ENCODE measurements at regions not wholly inside any gene's neighbourhood (a gene's known extent, or its start where the extent isn't known, plus 50 kb on each side); places are given as distances from the start of the nearest gene placed in this dataset.

GRCh38 chr7:67716729-67717128 is 720.1 kb downstream of the TYW1 start:
- Mint-ChIP-seq H3K27ac (no peak overlapping the region), H3K27me3 (no peaks in the 10 kb centered on the region), H3K9me3 (peaks cover 7 to 20% of the 10 kb centered on the region in 2 donors), H3K4me3 (no peak overlapping the region), H3K4me1 (no peaks in the 10 kb centered on the region)
- DNase-seq, result no peak
- no peak for ATAC-seq

GRCh38 chr7:67723591-67723990 is 727.0 kb downstream of the TYW1 start:
- no peak for DNase-seq
- H3K4me3 Mint-ChIP-seq, result no peak overlapping the region
- H3K9me3 Mint-ChIP-seq, result peaks cover 6 to 36% of the 10 kb centered on the region in 2 donors
- no peaks in the 10 kb centered on the region for H3K4me1 Mint-ChIP-seq
- ATAC-seq, result no peak
- H3K27me3 Mint-ChIP-seq, result no peaks in the 10 kb centered on the region
- H3K27ac Mint-ChIP-seq, result no peak overlapping the region

- H3K4me1 Mint-ChIP-seq, result no peaks in the 10 kb centered on the region
- H3K9me3 Mint-ChIP-seq, result peaks cover 6 to 42% of the 10 kb centered on the region in 2 donors
- H3K4me3 Mint-ChIP-seq, result no peak overlapping the region
- no peak overlapping the region for H3K27ac Mint-ChIP-seq
- H3K27me3 Mint-ChIP-seq, result no peaks in the 10 kb centered on the region
- DNase-seq (no peak), ATAC-seq (no peak)
Observed at GRCh38 chr7:67724435-67724834, 727.8 kb downstream of the TYW1 start.

GRCh38 chr7:67724955-67725354 is 728.3 kb downstream of the TYW1 start:
- Mint-ChIP-seq H3K4me3 (no peak overlapping the region), H3K27me3 (no peaks in the 10 kb centered on the region), H3K27ac (no peak overlapping the region), H3K9me3 (peaks cover 6 to 47% of the 10 kb centered on the region in 2 donors), H3K4me1 (no peaks in the 10 kb centered on the region)
- DNase-seq (no peak), ATAC-seq (no peak)

GRCh38 chr7:67725423-67725822 is 728.8 kb downstream of the TYW1 start:
- Mint-ChIP-seq H3K27ac (no peak overlapping the region), H3K4me1 (no peaks in the 10 kb centered on the region), H3K27me3 (no peaks in the 10 kb centered on the region), H3K4me3 (no peak overlapping the region), H3K9me3 (peaks cover 6 to 49% of the 10 kb centered on the region in 2 donors)
- DNase-seq, result no peak
- ATAC-seq, result no peak

GRCh38 chr7:67729771-67730170 is 733.1 kb downstream of the TYW1 start:
- DNase-seq (no peak), ATAC-seq (no peak)
- Mint-ChIP-seq H3K27me3 (no peaks in the 10 kb centered on the region), H3K4me3 (no peak overlapping the region), H3K27ac (no peak overlapping the region), H3K9me3 (peaks cover 4 to 44% of the 10 kb centered on the region in 2 donors), H3K4me1 (no peaks in the 10 kb centered on the region)

GRCh38 chr7:67731704-67732103 is 735.1 kb downstream of the TYW1 start:
- Mint-ChIP-seq H3K27ac (no peak overlapping the region), H3K27me3 (no peaks in the 10 kb centered on the region)

GRCh38 chr7:67732898-67733297 is 736.3 kb downstream of the TYW1 start:
- Mint-ChIP-seq H3K27me3 (no peaks in the 10 kb centered on the region), H3K27ac (no peak overlapping the region), H3K4me1 (no peaks in the 10 kb centered on the region), H3K4me3 (no peak overlapping the region), H3K9me3 (peaks cover 9 to 34% of the 10 kb centered on the region in 2 donors)
- ATAC-seq, result no peak
- DNase-seq, result no peak

More at GRCh38 chr7:67731704-67732103, 735.1 kb downstream of the TYW1 start:
- ATAC-seq (no peak), DNase-seq (no peak)
- peaks cover 4 to 34% of the 10 kb centered on the region in 2 donors for H3K9me3 Mint-ChIP-seq
- H3K4me3 Mint-ChIP-seq, result no peak overlapping the region
- no peaks in the 10 kb centered on the region for H3K4me1 Mint-ChIP-seq

GRCh38 chr7:67738145-67738544 is 741.5 kb downstream of the TYW1 start:
- DNase-seq (no peak), ATAC-seq (no peak)
- Mint-ChIP-seq H3K4me1 (no peaks in the 10 kb centered on the region), H3K9me3 (peaks cover 26 to 49% of the 10 kb centered on the region in 2 donors), H3K27me3 (no peaks in the 10 kb centered on the region), H3K27ac (no peak overlapping the region), H3K4me3 (no peak overlapping the region)

- Mint-ChIP-seq H3K4me3 (no peak overlapping the region), H3K27ac (no peak overlapping the region), H3K4me1 (no peaks in the 10 kb centered on the region), H3K9me3 (peaks cover 26 to 44% of the 10 kb centered on the region in 2 donors), H3K27me3 (no peaks in the 10 kb centered on the region)
- DNase-seq (no peak), ATAC-seq (no peak)
Observed at GRCh38 chr7:67738958-67739357, 742.3 kb downstream of the TYW1 start.

- H3K9me3 Mint-ChIP-seq, result peaks cover 21 to 28% of the 10 kb centered on the region in 2 donors
- no peak overlapping the region for H3K4me3 Mint-ChIP-seq
- no peaks in the 10 kb centered on the region for H3K27me3 Mint-ChIP-seq
- no peaks in the 10 kb centered on the region for H3K4me1 Mint-ChIP-seq
- ATAC-seq (no peak), DNase-seq (no peak)
- H3K27ac Mint-ChIP-seq, result peak overlapping the region in 1 of 2 donors; percentile 57
Observed at GRCh38 chr7:67743501-67743900, 746.9 kb downstream of the TYW1 start.

- Mint-ChIP-seq H3K9me3 (peaks cover 0 to 9% of the 10 kb centered on the region in 2 donors), H3K4me3 (no peak overlapping the region), H3K27ac (no peak overlapping the region), H3K4me1 (no peaks in the 10 kb centered on the region), H3K27me3 (no peaks in the 10 kb centered on the region)
- DNase-seq, result no peak
- ATAC-seq, result no peak
Observed at GRCh38 chr7:67752227-67752626, 755.6 kb downstream of the TYW1 start.

- H3K27me3 Mint-ChIP-seq, result no peaks in the 10 kb centered on the region
- H3K9me3 Mint-ChIP-seq, result peaks cover 4 to 9% of the 10 kb centered on the region in 2 donors
- no peak overlapping the region for H3K4me3 Mint-ChIP-seq
- ATAC-seq, result no peak
- DNase-seq, result no peak
- no peaks in the 10 kb centered on the region for H3K4me1 Mint-ChIP-seq
- H3K27ac Mint-ChIP-seq, result no peak overlapping the region
Observed at GRCh38 chr7:67753891-67754290, 757.3 kb downstream of the TYW1 start.

GRCh38 chr7:67754651-67755050 is 758.0 kb downstream of the TYW1 start:
- Mint-ChIP-seq H3K27ac (no peak overlapping the region), H3K9me3 (peaks cover 2 to 5% of the 10 kb centered on the region in 2 donors), H3K4me3 (no peak overlapping the region), H3K4me1 (no peaks in the 10 kb centered on the region), H3K27me3 (no peaks in the 10 kb centered on the region)
- ATAC-seq (no peak), DNase-seq (no peak)

GRCh38 chr7:67758551-67758950 is 761.9 kb downstream of the TYW1 start:
- H3K27me3 Mint-ChIP-seq, result no peaks in the 10 kb centered on the region
- peaks cover 8 to 14% of the 10 kb centered on the region in 2 donors for H3K9me3 Mint-ChIP-seq
- no peak for ATAC-seq
- H3K4me1 Mint-ChIP-seq, result no peaks in the 10 kb centered on the region
- H3K4me3 Mint-ChIP-seq, result no peak overlapping the region
- no peak for DNase-seq
- no peak overlapping the region for H3K27ac Mint-ChIP-seq

GRCh38 chr7:67760971-67761370 is 764.3 kb downstream of the TYW1 start:
- ATAC-seq (no peak), DNase-seq (no peak)
- peaks cover 8 to 14% of the 10 kb centered on the region in 2 donors for H3K9me3 Mint-ChIP-seq
- H3K4me3 Mint-ChIP-seq, result no peak overlapping the region
- H3K27ac Mint-ChIP-seq, result no peak overlapping the region
- no peaks in the 10 kb centered on the region for H3K4me1 Mint-ChIP-seq
- H3K27me3 Mint-ChIP-seq, result no peaks in the 10 kb centered on the region

GRCh38 chr7:67762516-67762915 is 765.9 kb downstream of the TYW1 start:
- no peaks in the 10 kb centered on the region for H3K4me1 Mint-ChIP-seq
- peaks cover 14 to 15% of the 10 kb centered on the region in 2 donors for H3K9me3 Mint-ChIP-seq
- no peak overlapping the region for H3K27ac Mint-ChIP-seq

More at GRCh38 chr7:67762516-67762915, 765.9 kb downstream of the TYW1 start:
- ATAC-seq (no peak), DNase-seq (no peak)
- Mint-ChIP-seq H3K4me3 (no peak overlapping the region), H3K27me3 (no peaks in the 10 kb centered on the region)

Data from stimulated activated naive CD8-positive, alpha-beta T cell treated with anti-CD3 and anti-CD28 coated beads, Interleukin-15, amount 100 ng/mL, for 72 hours (primary cell).